ENCODE measurements at regions not wholly inside any gene's neighbourhood (a gene's known extent, or its start where the extent isn't known, plus 50 kb on each side); places are given as distances from the start of the nearest gene placed in this dataset.

- no peak for DNase-seq (ENCODE audit: low read depth)
- no peak overlapping the region for H3K4me3 ChIP-seq (ENCODE audit: low read depth, low read length)
- no peak for TF ChIP-seq MYC (IDR thresholded peaks at IDR 0.05; ENCODE audit: low read depth, low read length)
- no peak for TF ChIP-seq POLR2A (IDR thresholded peaks at IDR 0.05; ENCODE audit: extremely low read depth, insufficient read length)
- no peak for TF ChIP-seq CTCF (IDR thresholded peaks at IDR 0.05; ENCODE audit: low read depth, low read length)
- TF ChIP-seq, protein P1, sequence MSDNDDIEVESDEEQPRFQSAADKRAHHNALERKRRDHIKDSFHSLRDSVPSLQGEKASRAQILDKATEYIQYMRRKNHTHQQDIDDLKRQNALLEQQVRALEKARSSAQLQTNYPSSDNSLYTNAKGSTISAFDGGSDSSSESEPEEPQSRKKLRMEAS (IDR thresholded peaks at IDR 0.05; ENCODE audit: low read depth, low read length): no peak
Measured at GRCh38 chr11:134807997-134808396, 396.0 kb upstream of the B3GAT1 start.

DNA sequence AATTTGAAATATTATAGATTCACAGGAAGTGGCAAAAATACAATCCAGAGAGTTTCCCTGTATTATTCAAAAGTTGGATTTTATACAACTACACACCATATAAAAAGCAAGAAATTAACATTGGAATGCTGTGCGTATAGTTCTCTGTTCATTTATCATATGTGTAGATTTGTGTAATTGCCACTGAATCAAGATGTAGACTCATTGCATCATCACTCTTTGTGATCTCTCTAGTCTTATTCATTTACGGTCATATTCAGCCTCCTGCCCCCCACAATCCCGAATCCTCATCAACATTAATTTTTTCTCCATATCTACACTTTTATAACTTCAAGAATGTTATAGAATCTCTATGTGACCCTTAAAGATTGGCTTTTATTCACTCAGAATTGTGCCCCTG is 390.6 kb upstream of the B3GAT1 start:
- DNase-seq (ENCODE audit: low read depth): no peak
- no peak overlapping the region for H3K4me3 ChIP-seq (ENCODE audit: low read depth, low read length)
- TF ChIP-seq, protein P1 (IDR thresholded peaks at IDR 0.05; ENCODE audit: low read depth, low read length): no peak
- TF ChIP-seq MYC (IDR thresholded peaks at IDR 0.05; ENCODE audit: low read depth, low read length) (no peak), POLR2A (IDR thresholded peaks at IDR 0.05; ENCODE audit: extremely low read depth, insufficient read length) (no peak), CTCF (IDR thresholded peaks at IDR 0.05; ENCODE audit: low read depth, low read length) (no peak)

GRCh38 chr11:134802116-134802515 is 390.1 kb upstream of the B3GAT1 start:
- H3K4me3 ChIP-seq (ENCODE audit: low read depth, low read length): no peak overlapping the region
- TF ChIP-seq CTCF (IDR thresholded peaks at IDR 0.05; ENCODE audit: low read depth, low read length) (no peak), POLR2A (IDR thresholded peaks at IDR 0.05; ENCODE audit: extremely low read depth, insufficient read length) (no peak), MYC (IDR thresholded peaks at IDR 0.05; ENCODE audit: low read depth, low read length) (no peak)
- TF ChIP-seq, protein P1 (IDR thresholded peaks at IDR 0.05; ENCODE audit: low read depth, low read length): no peak
- no peak for DNase-seq (ENCODE audit: low read depth)

DNA sequence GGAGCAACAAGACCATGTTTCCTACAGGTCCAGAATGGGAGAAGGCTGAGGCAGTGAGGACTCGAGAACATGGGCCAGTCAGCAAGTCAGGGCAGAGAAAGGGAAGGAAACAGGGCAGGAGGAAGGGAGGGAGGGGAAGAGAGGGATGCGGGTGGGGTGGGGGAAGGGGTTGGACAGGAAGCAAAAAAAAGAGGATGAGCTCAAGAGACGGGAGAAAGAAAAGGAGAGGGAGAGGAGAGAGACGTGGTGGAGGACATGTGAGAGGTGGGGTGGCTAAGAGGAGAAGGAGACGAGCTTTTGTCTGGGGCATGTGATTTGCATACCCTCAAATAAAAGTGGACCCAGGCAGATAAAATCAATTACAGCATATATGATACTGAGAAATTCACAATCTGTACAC is 389.5 kb upstream of the B3GAT1 start:
- no peak overlapping the region for H3K4me3 ChIP-seq (ENCODE audit: low read depth, low read length)
- DNase-seq (ENCODE audit: low read depth): no peak
- no peak for TF ChIP-seq POLR2A (IDR thresholded peaks at IDR 0.05; ENCODE audit: extremely low read depth, insufficient read length)
- no peak for TF ChIP-seq MYC (IDR thresholded peaks at IDR 0.05; ENCODE audit: low read depth, low read length)
- TF ChIP-seq, protein P1 (IDR thresholded peaks at IDR 0.05; ENCODE audit: low read depth, low read length): no peak
- TF ChIP-seq CTCF (IDR thresholded peaks at IDR 0.05; ENCODE audit: low read depth, low read length): no peak

DNA sequence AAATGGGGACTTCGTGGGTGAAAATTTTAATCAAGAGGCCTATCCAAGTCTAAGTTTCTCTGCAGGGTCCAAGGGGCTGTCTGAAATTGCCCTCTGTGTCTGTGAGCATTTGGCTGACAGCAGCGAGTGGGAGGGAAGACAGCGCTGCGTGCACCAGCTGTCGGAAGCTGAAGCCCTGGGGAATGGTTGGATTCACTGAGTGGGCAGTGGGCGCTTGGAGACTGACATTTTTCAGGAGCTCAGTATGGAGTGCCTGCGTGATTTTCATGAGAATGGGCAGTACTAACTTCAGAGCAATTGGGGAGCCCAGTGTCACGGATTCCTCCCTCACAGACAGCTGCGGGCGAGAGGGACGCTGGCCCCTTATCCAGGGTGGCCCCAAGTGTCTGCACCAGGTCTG is 388.8 kb upstream of the B3GAT1 start:
- no peak for TF ChIP-seq CTCF (IDR thresholded peaks at IDR 0.05; ENCODE audit: low read depth, low read length)
- TF ChIP-seq POLR2A (IDR thresholded peaks at IDR 0.05; ENCODE audit: extremely low read depth, insufficient read length): no peak
- TF ChIP-seq, protein P1 (IDR thresholded peaks at IDR 0.05; ENCODE audit: low read depth, low read length): no peak
- no peak for TF ChIP-seq MYC (IDR thresholded peaks at IDR 0.05; ENCODE audit: low read depth, low read length)
- DNase-seq (ENCODE audit: low read depth): no peak
- H3K4me3 ChIP-seq (ENCODE audit: low read depth, low read length): no peak overlapping the region

DNA sequence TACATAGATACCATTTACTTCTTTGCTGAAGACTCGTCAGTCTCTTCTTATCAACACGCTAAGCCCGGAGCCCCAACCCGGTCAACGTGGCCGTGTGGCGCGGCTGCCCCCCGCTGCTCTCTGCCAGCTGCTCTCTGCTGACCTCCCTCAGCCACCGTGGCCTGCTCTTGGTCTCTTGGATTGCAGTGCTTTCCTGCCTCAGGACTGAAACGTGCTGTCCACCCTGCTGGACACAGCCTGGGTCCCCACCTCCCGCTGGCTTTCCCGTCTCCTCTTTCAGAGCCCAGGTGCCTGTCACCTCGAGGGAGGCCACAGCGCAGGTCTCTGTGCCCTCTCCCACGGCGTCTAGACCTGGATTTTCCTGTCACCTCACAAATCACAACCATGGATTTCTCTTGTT is 388.1 kb upstream of the B3GAT1 start:
- no peak for DNase-seq (ENCODE audit: low read depth)
- H3K4me3 ChIP-seq (ENCODE audit: low read depth, low read length): no peak overlapping the region
- TF ChIP-seq, protein P1 (IDR thresholded peaks at IDR 0.05; ENCODE audit: low read depth, low read length): no peak
- TF ChIP-seq POLR2A (IDR thresholded peaks at IDR 0.05; ENCODE audit: extremely low read depth, insufficient read length): no peak
- no peak for TF ChIP-seq MYC (IDR thresholded peaks at IDR 0.05; ENCODE audit: low read depth, low read length)
- TF ChIP-seq CTCF (IDR thresholded peaks at IDR 0.05; ENCODE audit: low read depth, low read length): no peak

Measured in NB4 (cell line).